ENCODE measurements at regions not wholly inside any gene's neighbourhood (a gene's known extent, or its start where the extent isn't known, plus 50 kb on each side); places are given as distances from the start of the nearest gene placed in this dataset.

GRCh38 chr10:10437886-10438285, 579.8 kb upstream of the CELF2 start:
- H4K20me1 ChIP-seq (ENCODE audit: insufficient read depth): no peaks in the 10 kb centered on the region
- no peaks in the 10 kb centered on the region for H3K27me3 ChIP-seq (ENCODE audit: insufficient read depth, low read depth)
- H3K27ac ChIP-seq: no peak overlapping the region
- no peak for DNase-seq
- no peaks in the 10 kb centered on the region for H3K36me3 ChIP-seq (ENCODE audit: low read depth)
- H3K4me1 ChIP-seq (replicated peaks; ENCODE audit: insufficient read depth): no peaks in the 10 kb centered on the region
- no peak overlapping the region for H3K4me3 ChIP-seq
- TF ChIP-seq CTCF (conservative IDR thresholded peaks at IDR 0.05) (no peak), EZH2 (IDR thresholded peaks at IDR 0.05; ENCODE audit: low read depth) (no peak)
- H3K79me2 ChIP-seq (ENCODE audit: low read depth): no peaks in the 10 kb centered on the region
- no peaks in the 10 kb centered on the region for H3K9me2 ChIP-seq (ENCODE audit: insufficient read depth)
- H3F3A ChIP-seq (ENCODE audit: insufficient read depth, low read depth): no peaks in the 10 kb centered on the region
- no peaks in the 10 kb centered on the region for H3K9me3 ChIP-seq (ENCODE audit: insufficient read depth, low read depth)
- H2AFZ ChIP-seq: no peak overlapping the region
- ChIA-PET CTCF (no interaction called here), POLR2A (ENCODE audit: unreplicated experiment) (no interaction called here)
- H3K4me2 ChIP-seq: no peak overlapping the region
- BruUV-seq (replicated peaks): no TSS peak
- intact Hi-C loops (cut with micrococcal nuclease; ENCODE audit: unreplicated experiment): no loop called here

- no peak overlapping the region for H3K4me3 ChIP-seq
- H3K9me3 ChIP-seq (ENCODE audit: insufficient read depth, low read depth): no peaks in the 10 kb centered on the region
- no peak overlapping the region for H3K4me2 ChIP-seq
- ChIA-PET POLR2A (ENCODE audit: unreplicated experiment) (no interaction called here), CTCF (no interaction called here)
- no peaks in the 10 kb centered on the region for H4K20me1 ChIP-seq (ENCODE audit: insufficient read depth)
- no peak for DNase-seq
- intact Hi-C loops (cut with micrococcal nuclease; ENCODE audit: unreplicated experiment): no loop called here
- H3K4me1 ChIP-seq (replicated peaks; ENCODE audit: insufficient read depth): no peaks in the 10 kb centered on the region
- no peak overlapping the region for H3K27ac ChIP-seq
- no peaks in the 10 kb centered on the region for H3K79me2 ChIP-seq (ENCODE audit: low read depth)
- BruUV-seq (replicated peaks): no TSS peak
- no peaks in the 10 kb centered on the region for H3K9me2 ChIP-seq (ENCODE audit: insufficient read depth)
- TF ChIP-seq CTCF (conservative IDR thresholded peaks at IDR 0.05) (no peak), EZH2 (IDR thresholded peaks at IDR 0.05; ENCODE audit: low read depth) (no peak)
- H3F3A ChIP-seq (ENCODE audit: insufficient read depth, low read depth): no peaks in the 10 kb centered on the region
- H3K36me3 ChIP-seq (ENCODE audit: low read depth): no peaks in the 10 kb centered on the region
- no peak overlapping the region for H2AFZ ChIP-seq
- H3K27me3 ChIP-seq (ENCODE audit: insufficient read depth, low read depth): no peaks in the 10 kb centered on the region
These were observed 579.2 kb upstream of the CELF2 start for GRCh38 chr10:10438335-10439100.

GRCh38 chr10:10456856-10457255, 560.8 kb upstream of the CELF2 start:
- Histone ChIP-seq H3K36me3 (ENCODE audit: low read depth) (no peaks in the 10 kb centered on the region), H3F3A (ENCODE audit: insufficient read depth, low read depth) (no peaks in the 10 kb centered on the region), H3K9me2 (ENCODE audit: insufficient read depth) (no peaks in the 10 kb centered on the region), H3K27me3 (ENCODE audit: insufficient read depth, low read depth) (no peaks in the 10 kb centered on the region; the same call in 1 of the 2 replicates), H3K4me3 (no peak overlapping the region), H3K9me3 (ENCODE audit: insufficient read depth, low read depth) (no peaks in the 10 kb centered on the region), H2AFZ (no peak overlapping the region), H3K79me2 (ENCODE audit: low read depth) (no peaks in the 10 kb centered on the region), H4K20me1 (ENCODE audit: insufficient read depth) (no peaks in the 10 kb centered on the region), H3K4me2 (no peak overlapping the region), H3K27ac (no peak overlapping the region), H3K4me1 (replicated peaks; ENCODE audit: insufficient read depth) (no peaks in the 10 kb centered on the region)
- TF ChIP-seq EZH2 (IDR thresholded peaks at IDR 0.05; ENCODE audit: low read depth) (no peak), CTCF (conservative IDR thresholded peaks at IDR 0.05) (no peak)
- CTCF ChIA-PET: no interaction called here
- BruUV-seq (replicated peaks): no TSS peak
- POLR2A ChIA-PET (ENCODE audit: unreplicated experiment): no interaction called here
- no peak for DNase-seq
- intact Hi-C loops (cut with micrococcal nuclease; ENCODE audit: unreplicated experiment): no loop called here
